Small intestine (tissue), 7 donors: ENCODE measurements at regions not wholly inside any gene's neighbourhood (a gene's known extent, or its start where the extent isn't known, plus 50 kb on each side); places are given as distances from the start of the nearest gene placed in this dataset.

ENCODE experiments used
- DNase-seq, 2 donors: peaks; one replicate each; pipeline versions ENCODE4 v3.0.0 to v3.0.0-alpha.2; 2013
- FAIRE-seq: peaks from 2 replicates; lab custom pipeline; 2012; peaks lifted over from hg19 to GRCh38; lab: Jason Lieb, UNC
- H3K27ac ChIP-seq, 3 donors: one replicate each; pipeline ENCODE4 v1.5.1; 2013; ENCODE audit warnings: low read length in 2 of 3, mild to moderate bottlenecking in 2 of 3, control low read depth in 1 of 3, inconsistent platforms in 1 of 3, low read depth in 1 of 3, moderate library complexity in 1 of 3
- H3K27me3 ChIP-seq, 3 donors: one replicate each; pipeline ENCODE4 v1.6.1; 2013; ENCODE audit warnings: low read length in 3 of 3, inconsistent platforms in 1 of 3; ENCODE audit not compliant: control insufficient read depth in 3 of 3, insufficient read depth in 3 of 3
- H3K36me3 ChIP-seq, 3 donors: one replicate each; pipeline ENCODE4 v1.6.1; 2013; ENCODE audit warnings: low read length in 3 of 3, inconsistent platforms in 1 of 3, low read depth in 1 of 3, mild to moderate bottlenecking in 1 of 3, moderate library complexity in 1 of 3; ENCODE audit not compliant: control insufficient read depth in 3 of 3, insufficient read depth in 2 of 3
- H3K4me1 ChIP-seq, 3 donors: one replicate each; pipeline ENCODE4 v1.6.1; 2013; ENCODE audit warnings: low read length in 2 of 3, inconsistent platforms in 1 of 3, low read depth in 1 of 3, mild to moderate bottlenecking in 1 of 3, moderate library complexity in 1 of 3; ENCODE audit not compliant: control insufficient read depth in 3 of 3, insufficient read depth in 2 of 3
- H3K4me3 ChIP-seq, 3 donors: one replicate each; pipeline ENCODE4 v1.5.1; 2013; ENCODE audit warnings: low read length in 3 of 3, control low read depth in 1 of 3, inconsistent platforms in 1 of 3, low read depth in 1 of 3, mild to moderate bottlenecking in 1 of 3, moderate library complexity in 1 of 3
- H3K9me3 ChIP-seq, 2 donors: one replicate each; pipeline ENCODE4 v1.6.1; 2013; ENCODE audit warnings: low read depth in 1 of 2, low read length in 1 of 2; ENCODE audit not compliant: control insufficient read depth in 2 of 2, insufficient read depth in 1 of 2
- WGBS, 3 donors: extraction: QIAGEN DNeasy Blood & Tissue Kit; methylation state at CpG; one replicate each; pipeline ENCODE4 v1.1.7; 2013; 5-methylcytosine and 5-hydroxymethylcytosine counted together
- donor health status: healthy with polysubstance abuse.
- donor health status: control.
- donor health status: control.
- donor health status: Bipolar disorder and iron deficiency.
- donor health status: healthy.

DNA sequence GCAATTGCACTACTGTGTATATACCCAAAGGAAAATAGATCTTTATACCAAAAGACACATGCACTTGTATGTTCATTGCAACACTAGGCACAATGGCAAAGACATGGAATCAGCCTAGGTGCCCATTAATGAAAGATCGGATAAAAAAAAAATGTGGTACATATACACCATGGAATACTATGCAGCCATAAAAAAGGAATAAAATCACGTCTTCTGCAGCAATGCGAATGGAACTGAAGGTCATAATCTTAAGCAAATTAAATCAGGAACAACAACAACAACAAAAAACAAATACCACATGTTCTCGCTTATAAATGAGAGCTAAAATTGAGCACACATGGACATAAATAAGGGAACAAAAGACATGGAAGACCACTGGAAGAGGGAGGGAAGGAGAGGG, 266.7 kb upstream of the CDH18 start:
- WGBS, 3 donors: 93% methylated on average over 4 of the region's 4 CpGs
- no peaks in the 10 kb centered on the region for H3K36me3 ChIP-seq
- DNase-seq: no peak
- H3K4me3 ChIP-seq: no peak overlapping the region
- no peak overlapping the region for H3K27ac ChIP-seq
- no peaks in the 10 kb centered on the region for H3K27me3 ChIP-seq
- peaks cover 0 to 1% of the 10 kb centered on the region in 2 donors for H3K9me3 ChIP-seq
- no peaks in the 10 kb centered on the region for H3K4me1 ChIP-seq
- FAIRE-seq: no peak

DNA sequence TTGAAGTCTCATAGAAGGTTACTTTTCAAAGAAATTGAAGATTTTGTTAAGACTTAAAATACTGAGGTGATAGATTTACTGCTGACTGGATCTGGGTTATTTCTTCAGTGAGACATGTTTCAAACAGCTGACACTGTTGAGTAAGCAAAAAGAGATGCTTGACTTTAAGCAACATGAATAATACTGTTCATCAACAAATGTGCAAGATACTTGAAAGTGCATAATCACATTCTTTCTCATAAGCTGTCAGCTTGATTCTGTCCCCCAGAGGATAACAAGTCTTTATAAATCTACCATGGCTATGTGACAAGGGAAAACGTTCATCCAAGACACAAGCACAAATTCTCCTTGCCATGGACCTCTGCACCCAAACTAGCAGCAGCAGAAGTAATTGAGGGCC, 260.1 kb upstream of the CDH18 start:
- Histone ChIP-seq H3K36me3 (no peaks in the 10 kb centered on the region), H3K9me3 (peaks cover 0 to 3% of the 10 kb centered on the region in 2 donors), H3K27me3 (no peaks in the 10 kb centered on the region), H3K27ac (no peak overlapping the region), H3K4me3 (no peak overlapping the region), H3K4me1 (no peaks in the 10 kb centered on the region)
- DNase-seq (no peak), FAIRE-seq (no peak)
- 9 to 25% (median 23%) methylated on average over 1 of the region's 1 CpG for WGBS, 3 donors

DNA sequence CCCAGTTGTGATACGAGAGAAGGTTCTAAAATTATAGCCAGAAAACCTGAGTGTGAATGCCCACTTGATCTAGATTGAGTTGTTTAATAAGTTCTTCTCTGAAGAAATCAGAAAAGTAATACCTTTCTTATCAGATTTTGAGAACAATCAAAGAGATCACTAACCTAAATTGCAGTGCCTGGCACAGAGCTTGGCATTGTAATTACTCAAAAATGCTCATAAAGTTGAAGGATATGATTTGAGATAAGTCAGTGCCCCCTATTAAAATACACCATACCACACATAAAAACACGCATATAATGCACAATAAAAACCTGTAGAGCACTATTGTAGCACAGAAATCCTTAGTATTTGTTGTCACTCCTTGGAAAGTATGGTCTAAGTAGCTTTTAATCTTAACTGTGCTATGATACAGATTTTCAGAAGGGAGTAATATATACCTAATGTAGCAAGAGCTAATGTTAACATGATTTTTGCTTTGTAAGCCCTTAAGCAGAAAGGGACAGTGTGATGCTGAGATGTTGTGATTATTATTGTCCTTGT, 257.5 kb upstream of the CDH18 start:
- Histone ChIP-seq H3K27me3 (no peaks in the 10 kb centered on the region), H3K9me3 (peaks cover 0 to 3% of the 10 kb centered on the region in 2 donors), H3K4me3 (no peak overlapping the region), H3K36me3 (no peaks in the 10 kb centered on the region), H3K27ac (no peak overlapping the region), H3K4me1 (no peaks in the 10 kb centered on the region)
- DNase-seq (no peak), FAIRE-seq (no peak)
- 52 to 70% (median 57%) methylated on average over 2 of the region's 2 CpGs for WGBS, 3 donors

DNA sequence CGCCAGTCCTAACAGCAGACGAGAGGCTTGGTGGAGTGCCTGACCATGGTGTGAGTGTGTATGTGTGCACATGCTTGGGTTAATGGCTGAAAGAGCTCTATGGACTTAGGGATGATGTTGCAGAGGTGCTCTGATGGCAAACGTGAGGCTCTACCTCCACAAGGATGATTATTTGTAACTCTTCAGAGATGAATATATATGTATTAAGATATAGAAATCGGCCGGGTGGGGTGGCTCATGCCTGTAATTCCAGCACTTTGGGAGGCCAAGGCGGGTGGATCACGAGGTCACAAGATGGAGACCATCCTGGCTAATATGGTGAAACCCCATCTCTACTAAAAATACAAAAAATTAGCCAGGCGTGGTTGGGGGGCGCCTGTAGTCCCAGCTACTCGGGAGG, 253.4 kb upstream of the CDH18 start:
- Histone ChIP-seq H3K27ac (no peak overlapping the region), H3K9me3 (peaks cover 0 to 1% of the 10 kb centered on the region in 2 donors), H3K4me3 (no peak overlapping the region), H3K27me3 (no peaks in the 10 kb centered on the region), H3K4me1 (no peaks in the 10 kb centered on the region), H3K36me3 (no peaks in the 10 kb centered on the region)
- no peak for DNase-seq
- 80 to 89% (median 81%) methylated on average over 10 of the region's 10 CpGs for WGBS, 3 donors
- no peak for FAIRE-seq

DNA sequence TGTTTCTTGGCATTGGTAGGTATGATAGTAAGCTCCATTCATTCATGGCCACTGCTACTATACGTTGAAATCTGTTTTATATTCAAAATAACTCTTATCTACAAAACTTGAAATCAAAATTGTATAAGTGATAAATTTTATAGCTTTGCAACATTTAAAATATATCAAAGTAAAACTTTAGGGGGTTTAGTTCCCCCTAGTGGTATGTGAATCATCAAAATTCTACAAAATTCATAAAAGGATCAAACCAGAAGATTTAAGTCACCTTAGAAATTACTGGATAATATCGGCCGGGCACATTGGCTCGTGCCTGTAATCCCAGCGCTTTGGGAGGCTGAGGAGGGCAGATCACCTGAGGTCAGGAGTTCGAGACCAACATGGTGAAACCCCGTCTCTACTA, 243.0 kb upstream of the CDH18 start:
- H3K4me3 ChIP-seq: no peak overlapping the region
- FAIRE-seq (no peak), DNase-seq (no peak)
- H3K9me3 ChIP-seq: no peaks in the 10 kb centered on the region
- H3K36me3 ChIP-seq: no peaks in the 10 kb centered on the region
- WGBS, 3 donors: 69 to 81% (median 73%) methylated on average over 7 of the region's 7 CpGs
- no peaks in the 10 kb centered on the region for H3K27me3 ChIP-seq
- H3K4me1 ChIP-seq: no peaks in the 10 kb centered on the region
- H3K27ac ChIP-seq: no peak overlapping the region

DNA sequence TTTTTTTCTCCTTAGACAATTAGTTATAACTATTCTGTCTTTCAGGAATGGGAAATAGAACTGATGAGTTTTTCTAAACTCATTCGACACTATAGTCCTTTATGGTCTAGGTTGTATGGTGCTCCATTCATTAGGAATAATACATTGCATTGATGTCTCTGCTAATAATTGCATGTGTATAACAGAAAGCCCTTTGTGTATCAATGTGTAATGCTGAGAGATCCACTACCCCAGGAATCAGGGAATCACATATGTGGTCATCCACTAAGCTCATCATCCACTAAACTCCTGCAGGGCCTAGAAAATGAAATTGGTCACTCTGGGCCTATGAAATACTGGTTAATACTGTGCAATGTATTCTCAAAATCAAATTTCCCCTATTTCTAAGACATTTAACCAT, 242.0 kb upstream of the CDH18 start:
- no peak for FAIRE-seq
- DNase-seq: no peak
- Histone ChIP-seq H3K4me3 (no peak overlapping the region), H3K27ac (no peak overlapping the region), H3K36me3 (no peaks in the 10 kb centered on the region), H3K4me1 (no peaks in the 10 kb centered on the region), H3K9me3 (no peaks in the 10 kb centered on the region), H3K27me3 (no peaks in the 10 kb centered on the region)
- WGBS, 3 donors: 76 to 92% (median 82%) methylated on average over 1 of the region's 1 CpG

DNA sequence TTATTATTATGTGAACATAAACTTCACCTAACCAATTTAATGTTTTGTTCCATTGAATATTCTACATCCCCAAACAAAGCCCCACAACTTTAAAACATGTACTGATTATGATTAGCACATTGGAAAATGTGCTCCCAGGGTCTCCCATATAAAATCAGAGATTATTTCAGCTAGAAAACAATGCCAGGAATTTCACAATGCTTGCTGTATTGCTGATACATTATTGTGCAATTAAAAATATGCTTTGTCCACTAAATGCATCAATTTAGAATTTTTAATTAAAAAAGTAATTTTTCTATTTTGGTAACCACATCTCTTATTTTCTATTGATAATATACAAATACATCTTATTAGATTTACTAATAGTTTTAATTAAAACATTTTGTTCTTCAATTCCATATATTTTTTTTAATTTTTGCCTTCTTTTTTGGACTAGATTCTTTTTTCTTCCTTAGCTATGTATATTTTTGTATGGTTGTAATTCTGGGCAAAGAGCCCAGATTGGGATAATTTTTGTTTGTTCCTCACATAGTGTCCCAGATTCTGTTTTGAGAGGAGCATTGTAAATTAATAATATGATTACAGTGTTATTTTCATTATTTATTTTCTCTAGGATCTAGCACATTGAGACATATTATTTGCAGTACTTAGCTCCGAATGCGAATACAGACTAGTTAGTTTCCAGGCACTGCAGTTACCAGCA, 241.5 kb upstream of the CDH18 start:
- FAIRE-seq: peak; percentile 26
- DNase-seq: no peak
- WGBS, 3 donors: 64 to 90% (median 87%) methylated on average over 2 of the region's 2 CpGs

DNA sequence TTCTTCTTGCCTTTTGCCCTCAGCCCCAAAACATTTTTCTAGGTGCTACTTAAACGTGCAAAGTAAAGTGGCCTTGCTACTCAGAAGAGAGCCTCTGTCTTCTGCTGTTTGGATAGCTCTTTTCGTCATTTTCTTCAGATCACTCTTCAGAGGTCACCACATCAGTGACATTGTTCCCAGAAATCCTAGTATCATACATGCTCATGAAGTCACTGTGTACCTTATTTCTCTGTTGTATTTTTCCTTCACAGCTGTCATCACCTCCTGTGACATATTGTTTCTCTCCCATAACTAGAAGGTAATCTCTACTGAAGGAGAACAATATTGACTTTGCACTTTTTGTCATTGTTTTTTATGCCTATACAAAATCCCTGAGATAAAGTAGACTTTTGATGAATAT, 237.0 kb upstream of the CDH18 start:
- FAIRE-seq (no peak), DNase-seq (no peak)
- H3K36me3 ChIP-seq: no peaks in the 10 kb centered on the region
- no peaks in the 10 kb centered on the region for H3K27me3 ChIP-seq
- H3K4me3 ChIP-seq: no peak overlapping the region
- H3K4me1 ChIP-seq: no peaks in the 10 kb centered on the region
- no peak overlapping the region for H3K27ac ChIP-seq
- H3K9me3 ChIP-seq: no peaks in the 10 kb centered on the region
- WGBS, 3 donors: 69 to 81% (median 74%) methylated on average over 2 of the region's 2 CpGs

More for the DNA sequence above, 241.5 kb upstream of the CDH18 start:
- Histone ChIP-seq H3K4me1 (no peaks in the 10 kb centered on the region), H3K9me3 (no peaks in the 10 kb centered on the region), H3K27me3 (no peaks in the 10 kb centered on the region), H3K4me3 (no peak overlapping the region), H3K36me3 (no peaks in the 10 kb centered on the region), H3K27ac (no peak overlapping the region)

DNA sequence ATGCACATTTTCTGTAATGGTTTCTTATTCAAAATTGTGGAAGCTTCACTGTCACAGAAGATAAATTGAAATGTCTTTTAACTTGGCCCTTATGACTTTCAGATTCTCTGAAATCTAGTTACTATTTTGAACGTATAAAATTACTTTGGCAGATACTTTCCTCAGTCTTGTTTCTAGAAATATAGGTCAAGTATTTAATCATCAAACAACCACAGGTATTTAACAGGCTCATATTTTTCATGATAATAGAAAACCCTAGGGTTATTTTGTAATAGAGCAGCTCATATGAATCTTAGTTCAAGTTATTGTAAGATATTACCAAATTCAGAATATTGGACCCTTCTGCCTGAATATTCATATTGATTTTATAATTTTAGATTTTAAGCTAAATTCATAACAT, 236.0 kb upstream of the CDH18 start:
- H3K36me3 ChIP-seq: no peaks in the 10 kb centered on the region
- FAIRE-seq (no peak), DNase-seq (no peak)
- no peaks in the 10 kb centered on the region for H3K4me1 ChIP-seq
- no peaks in the 10 kb centered on the region for H3K9me3 ChIP-seq
- no peaks in the 10 kb centered on the region for H3K27me3 ChIP-seq
- WGBS, 3 donors: 65 to 87% (median 73%) methylated on average over 1 of the region's 1 CpG
- no peak overlapping the region for H3K27ac ChIP-seq
- no peak overlapping the region for H3K4me3 ChIP-seq
